MCF 10A (cell line): ENCODE measurements at regions not wholly inside any gene's neighbourhood (a gene's known extent, or its start where the extent isn't known, plus 50 kb on each side); places are given as distances from the start of the nearest gene placed in this dataset.

ENCODE experiments used
- BruUV-seq: library from RNA; stranded (reverse); fragments of 400-500 nt; replicated peaks from 2 replicates; lab custom pipeline; 2021; lab: Mats Ljungman, UMichigan
- CTCF ChIA-PET: fragments of 300-600 bp; sonication (Branson Sonifier 250); formaldehyde crosslinking; extraction: SDS; loops from one replicate; lab custom pipeline; 2021; ENCODE audit warnings: antibody characterized with exemption, inconsistent platforms; lab: Yijun Ruan, JAX
- POLR2A ChIA-PET: fragments of 300-600, 350-650 bp; sonication (Branson Sonifier 250); formaldehyde crosslinking; extraction: SDS; loops from one replicate; lab custom pipeline; 2020; ENCODE audit warnings: antibody characterized with exemption, inconsistent platforms; lab: Yijun Ruan, JAX
- DNase-seq: peaks from one replicate; pipeline ENCODE4 v3.0.0-alpha.2; 2018; ENCODE audit not compliant: unreplicated experiment
- H3K27ac Mint-ChIP-seq: one replicate; pipeline ENCODE4 v1.8.0; 2022; ENCODE audit warnings: mild to moderate bottlenecking, low read depth, mixed read lengths; ENCODE audit not compliant: unreplicated experiment
- H3K27me3 Mint-ChIP-seq: one replicate; pipeline ENCODE4 v1.8.0; 2022; ENCODE audit warnings: mixed read lengths; ENCODE audit not compliant: insufficient read depth, unreplicated experiment
- H3K36me3 Mint-ChIP-seq: one replicate; pipeline ENCODE4 v1.8.0; 2022; ENCODE audit warnings: mild to moderate bottlenecking, moderate library complexity, mixed read lengths; ENCODE audit not compliant: insufficient read depth, unreplicated experiment
- H3K4me1 Mint-ChIP-seq: one replicate; pipeline ENCODE4 v1.8.0; 2022; ENCODE audit warnings: mixed read lengths; ENCODE audit not compliant: insufficient read depth, unreplicated experiment
- H3K4me3 Mint-ChIP-seq: one replicate; pipeline ENCODE4 v1.8.0; 2022; ENCODE audit warnings: mild to moderate bottlenecking, moderate library complexity, mixed read lengths; ENCODE audit not compliant: unreplicated experiment
- H3K9me3 Mint-ChIP-seq: one replicate; pipeline ENCODE4 v1.8.0; 2022; ENCODE audit warnings: mixed read lengths; ENCODE audit not compliant: unreplicated experiment
- intact Hi-C: fragments of 100-400 bp; cut with micrococcal nuclease; formaldehyde crosslinking; loops from 2 replicates; pipeline ENCODE4 v1.14.1; 2022
- TF ChIP-seq, protein P1 (sequence below): fragments of 200-600 bp; IDR thresholded peaks from one replicate; pipeline ENCODE4 v1.8.0; 2022; ENCODE audit warnings: antibody characterized with exemption, mild to moderate bottlenecking; ENCODE audit not compliant: unreplicated experiment

DNA sequence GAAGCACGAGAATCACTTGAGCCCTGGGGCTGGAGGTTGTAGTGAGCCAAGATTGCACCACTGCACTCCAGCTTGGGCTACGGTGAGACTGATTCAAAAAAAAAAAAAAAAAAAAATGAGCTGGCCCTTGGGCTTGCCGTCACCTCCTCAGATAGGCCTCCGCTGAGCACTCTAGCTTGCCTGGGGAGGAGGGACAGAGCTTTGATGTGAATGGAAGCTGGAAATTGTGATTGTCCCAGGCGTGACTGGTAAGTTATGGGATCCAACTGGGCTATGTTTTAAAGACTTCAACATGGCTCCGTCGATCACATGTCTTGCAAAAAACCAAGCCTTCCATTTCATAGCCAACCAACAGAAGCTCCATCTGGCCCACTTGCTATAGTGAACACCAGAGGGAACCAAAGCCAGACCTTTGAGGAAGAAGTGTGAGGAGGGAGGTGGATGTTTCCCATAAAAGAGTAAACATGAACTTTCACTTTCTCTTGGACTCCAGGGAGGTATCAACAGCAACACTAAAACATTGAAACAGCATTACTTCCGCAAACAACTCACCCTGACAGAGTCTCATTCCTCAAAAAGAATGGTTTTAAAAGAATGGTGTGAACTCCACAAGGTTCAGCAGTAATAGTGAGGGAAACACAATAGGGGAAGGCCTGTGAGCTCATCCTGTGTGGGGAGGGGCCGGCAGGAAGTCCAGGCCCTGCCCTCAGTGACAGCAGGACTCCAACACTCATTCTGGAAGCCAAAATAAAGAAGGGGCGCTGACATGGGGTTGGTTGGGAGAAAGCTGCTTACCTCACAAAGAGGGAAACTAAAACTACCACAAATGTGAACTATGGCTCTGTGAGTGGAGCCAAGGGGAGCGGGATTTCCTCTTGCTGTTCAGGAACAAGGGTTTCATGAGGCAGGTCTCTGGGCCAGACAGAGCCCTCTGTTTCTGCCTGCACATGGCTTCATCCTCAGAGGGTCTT is 59.2 kb upstream of the IL12A start:
- intact Hi-C loops: loop anchor here (1.0 kb wide), 1 partner anchor 74 kb away; no protein-coding TSS in a partner anchor

DNA sequence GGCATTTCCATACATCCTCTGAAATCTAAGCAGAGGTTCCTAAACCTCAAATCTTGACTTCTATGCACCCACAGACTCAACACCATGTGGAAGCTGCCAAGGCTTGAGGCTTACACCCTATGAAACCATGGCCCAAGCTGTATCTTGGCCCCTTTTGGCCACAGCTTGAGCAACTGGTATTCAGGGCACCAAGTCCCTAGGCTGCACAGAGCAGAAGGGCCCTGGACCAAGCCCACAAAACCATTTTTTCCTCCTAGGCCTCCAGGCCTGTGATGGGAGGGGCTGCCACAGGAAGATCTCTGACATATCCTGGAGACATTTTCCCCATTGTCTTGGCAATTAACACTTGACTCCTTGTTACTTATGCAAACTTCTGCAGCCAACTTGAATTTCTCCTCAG is 54.4 kb upstream of the IL12A start:
- no peak overlapping the region for H3K4me3 Mint-ChIP-seq
- H3K36me3 Mint-ChIP-seq: no peaks in the 10 kb centered on the region
- peaks cover 17% of the 10 kb centered on the region for H3K4me1 Mint-ChIP-seq
- no peak for DNase-seq
- H3K27ac Mint-ChIP-seq: no peak overlapping the region
- intact Hi-C loops: no loop called here
- CTCF ChIA-PET: interaction anchor here (1.3 to 8.3 kb wide), 3 partner anchors 34 to 70 kb away, joined by 3 to 87 read pairs (median 4); no protein-coding TSS in a partner anchor
- no TSS peak for BruUV-seq
- H3K9me3 Mint-ChIP-seq: peaks cover 10% of the 10 kb centered on the region
- H3K27me3 Mint-ChIP-seq: no peaks in the 10 kb centered on the region
- TF ChIP-seq, protein P1, sequence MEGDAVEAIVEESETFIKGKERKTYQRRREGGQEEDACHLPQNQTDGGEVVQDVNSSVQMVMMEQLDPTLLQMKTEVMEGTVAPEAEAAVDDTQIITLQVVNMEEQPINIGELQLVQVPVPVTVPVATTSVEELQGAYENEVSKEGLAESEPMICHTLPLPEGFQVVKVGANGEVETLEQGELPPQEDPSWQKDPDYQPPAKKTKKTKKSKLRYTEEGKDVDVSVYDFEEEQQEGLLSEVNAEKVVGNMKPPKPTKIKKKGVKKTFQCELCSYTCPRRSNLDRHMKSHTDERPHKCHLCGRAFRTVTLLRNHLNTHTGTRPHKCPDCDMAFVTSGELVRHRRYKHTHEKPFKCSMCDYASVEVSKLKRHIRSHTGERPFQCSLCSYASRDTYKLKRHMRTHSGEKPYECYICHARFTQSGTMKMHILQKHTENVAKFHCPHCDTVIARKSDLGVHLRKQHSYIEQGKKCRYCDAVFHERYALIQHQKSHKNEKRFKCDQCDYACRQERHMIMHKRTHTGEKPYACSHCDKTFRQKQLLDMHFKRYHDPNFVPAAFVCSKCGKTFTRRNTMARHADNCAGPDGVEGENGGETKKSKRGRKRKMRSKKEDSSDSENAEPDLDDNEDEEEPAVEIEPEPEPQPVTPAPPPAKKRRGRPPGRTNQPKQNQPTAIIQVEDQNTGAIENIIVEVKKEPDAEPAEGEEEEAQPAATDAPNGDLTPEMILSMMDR: no peak
- POLR2A ChIA-PET: no interaction called here

More for the DNA sequence above, 59.2 kb upstream of the IL12A start:
- Mint-ChIP-seq H3K4me1 (peaks cover 16% of the 10 kb centered on the region), H3K36me3 (no peaks in the 10 kb centered on the region), H3K27me3 (no peaks in the 10 kb centered on the region), H3K9me3 (peaks cover 2% of the 10 kb centered on the region), H3K27ac (peak overlapping the region; percentile 24), H3K4me3 (peak overlapping the region; percentile 33)
- ChIA-PET POLR2A (interaction anchor here (0.6 to 1.7 kb wide), 12 partner anchors 9 to 868 kb away, joined by 3 to 8 read pairs (median 4); no protein-coding TSS in a partner anchor), CTCF (interaction anchor here (0.6 to 8.3 kb wide), 17 partner anchors 12 to 1128 kb away, joined by 3 to 87 read pairs (median 3); partner anchors contain the start of genes IL12A and MFSD1)
- TF ChIP-seq, protein P1: peak; percentile 24
- peak; percentile 69 for DNase-seq
- BruUV-seq: TSS peak; percentile 76

DNA sequence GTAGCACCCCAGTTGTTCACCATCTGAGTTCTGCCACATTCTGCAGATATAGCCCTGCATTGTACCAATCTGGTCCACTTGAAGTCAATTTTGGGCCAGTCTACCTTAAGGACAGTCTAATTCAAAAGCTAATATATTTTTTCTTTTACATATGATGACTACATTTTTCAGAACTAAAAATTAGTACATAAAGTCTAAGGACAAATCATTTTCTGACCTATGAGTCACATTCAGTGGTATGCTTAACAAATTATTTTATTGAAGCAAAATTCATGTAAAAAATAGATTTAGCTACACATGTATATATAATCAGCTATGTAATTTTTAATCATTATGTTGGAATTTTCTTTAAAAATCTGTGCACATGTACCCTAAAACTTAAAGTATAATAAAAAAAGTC is 52.1 kb upstream of the IL12A start:
- BruUV-seq: no TSS peak
- peaks cover 16% of the 10 kb centered on the region for H3K4me1 Mint-ChIP-seq
- H3K9me3 Mint-ChIP-seq: peaks cover 10% of the 10 kb centered on the region
- no peak overlapping the region for H3K4me3 Mint-ChIP-seq
- TF ChIP-seq, protein P1: no peak
- no peak for DNase-seq
- H3K27ac Mint-ChIP-seq: no peak overlapping the region
- intact Hi-C loops: no loop called here
- POLR2A ChIA-PET: interaction anchor here (1.3 kb wide), 1 partner anchor 17 kb away, joined by 6 read pairs; no protein-coding TSS in a partner anchor
- no peaks in the 10 kb centered on the region for H3K27me3 Mint-ChIP-seq
- H3K36me3 Mint-ChIP-seq: no peaks in the 10 kb centered on the region
- CTCF ChIA-PET: interaction anchor here (0.7 to 2.1 kb wide), 5 partner anchors 52 to 729 kb away, joined by 3 to 17 read pairs (median 5); partner anchors contain the start of gene IL12A
